CD4-positive, alpha-beta T cell treated with Interleukin-15 for 1 hour (primary cell): ENCODE measurements at regions not wholly inside any gene's neighbourhood (a gene's known extent, or its start where the extent isn't known, plus 50 kb on each side); places are given as distances from the start of the nearest gene placed in this dataset.

Experiments
- DNase-seq: peaks from one replicate; pipeline ENCODE4 v3.0.0-alpha.2; 2020

DNA sequence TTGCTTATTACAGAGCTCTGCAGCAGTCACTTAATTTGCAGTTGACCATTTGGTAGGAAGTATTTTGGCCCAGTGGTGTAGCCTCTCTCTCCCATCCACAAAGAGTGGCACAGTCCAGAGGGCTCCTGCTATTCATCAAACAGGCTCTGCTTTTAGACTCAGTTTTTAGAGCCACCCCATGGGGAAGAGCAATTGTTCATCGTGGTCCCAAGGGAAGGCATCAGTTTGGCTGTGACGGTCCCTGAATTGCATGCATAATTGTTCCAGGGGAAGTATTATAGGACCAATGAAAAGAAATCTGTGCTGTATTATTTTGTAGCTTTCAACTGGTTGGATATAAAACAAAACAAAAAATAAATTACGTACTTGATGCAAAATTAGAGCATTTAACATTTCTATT is 799.0 kb downstream of the DACH1 start:
- no peak for DNase-seq

DNA sequence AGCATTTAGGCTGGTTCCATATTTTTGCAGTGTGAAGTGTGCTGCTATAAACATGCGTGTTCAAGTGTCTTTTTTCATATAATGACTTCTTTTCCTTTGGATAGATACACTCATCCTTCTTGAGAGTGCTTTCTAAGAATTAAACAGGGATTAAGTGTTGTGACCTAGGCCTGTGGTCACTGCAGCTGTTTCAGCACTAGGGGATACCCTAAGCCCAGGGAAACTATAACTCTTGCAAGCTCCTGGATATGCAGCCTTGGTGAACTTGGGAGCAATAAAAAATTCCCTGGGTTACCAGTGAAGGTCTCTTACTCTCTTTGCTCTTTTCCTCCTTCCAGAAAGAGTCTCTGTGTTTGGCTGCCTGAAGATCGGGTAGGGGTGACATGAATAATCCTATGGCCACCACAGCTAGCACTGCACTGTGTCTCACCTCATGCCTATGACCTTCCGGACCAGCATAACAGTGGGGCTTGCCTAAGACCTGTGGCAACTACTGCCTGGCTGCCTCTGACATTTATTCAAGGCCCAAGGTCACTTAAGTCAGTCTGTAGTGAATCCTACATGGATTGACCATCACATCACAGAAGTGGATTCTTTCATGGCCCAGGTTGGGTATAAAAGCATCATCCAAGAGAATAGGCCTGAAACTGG is 799.7 kb downstream of the DACH1 start:
- DNase-seq = no peak

DNA sequence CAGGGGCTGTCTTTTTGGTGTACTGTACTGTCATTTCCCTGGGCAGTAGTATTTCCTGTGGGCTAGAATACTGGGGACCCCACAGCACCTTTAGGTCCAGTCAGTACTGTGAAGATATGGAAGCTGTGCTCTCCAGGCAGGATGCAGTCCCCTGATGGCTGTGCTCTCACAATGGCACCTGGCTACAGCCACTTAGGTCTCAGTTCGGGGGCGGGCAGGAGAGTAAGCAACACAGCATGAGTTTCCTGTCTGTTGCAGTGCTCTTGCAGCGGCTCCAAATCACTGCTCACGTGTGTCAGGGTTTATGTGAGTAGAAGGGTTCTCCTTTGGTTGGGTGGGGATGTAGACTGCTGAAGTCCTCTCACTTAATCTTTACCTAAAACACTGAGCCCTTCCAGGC is 810.4 kb downstream of the DACH1 start:
- DNase-seq = no peak

DNA sequence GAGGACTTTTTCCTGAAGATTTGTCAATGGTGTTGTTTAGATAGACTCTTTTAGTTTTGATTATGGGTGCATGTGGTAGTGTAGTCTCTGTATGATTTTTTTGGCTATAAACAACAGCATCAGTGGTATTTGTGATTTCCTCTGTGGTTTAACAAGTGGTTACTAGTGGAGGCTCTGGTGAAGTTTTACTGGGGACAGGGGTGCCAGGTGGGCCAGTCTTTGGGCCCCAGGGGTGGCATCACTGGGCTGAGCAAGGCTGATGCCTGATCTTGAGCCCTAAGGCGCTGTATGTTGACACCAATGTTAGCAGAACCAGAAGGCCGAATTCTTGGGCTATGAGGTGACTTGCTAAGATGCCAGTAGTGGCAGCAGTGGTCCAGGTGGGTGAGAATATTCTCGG is 811.4 kb downstream of the DACH1 start:
- no peak for DNase-seq

DNA sequence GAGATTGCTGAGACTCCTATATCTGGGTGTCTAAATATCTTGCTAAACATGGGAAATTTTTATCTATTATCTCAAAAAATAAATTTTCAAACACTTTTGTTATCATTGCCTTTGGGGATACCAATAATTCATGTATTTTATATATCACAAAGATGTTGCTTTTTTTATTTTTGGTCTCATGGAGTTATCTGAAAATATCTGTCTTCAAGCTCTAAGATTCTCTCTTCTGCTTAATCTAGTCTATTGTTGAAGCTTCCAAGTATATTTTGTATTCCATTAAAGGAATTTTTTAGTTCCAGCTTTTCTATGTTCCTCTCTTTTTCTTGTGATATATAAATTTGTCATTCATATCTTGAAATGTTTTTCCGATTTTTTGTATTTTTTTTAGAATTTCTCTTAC is 812.0 kb downstream of the DACH1 start:
- DNase-seq = no peak

DNA sequence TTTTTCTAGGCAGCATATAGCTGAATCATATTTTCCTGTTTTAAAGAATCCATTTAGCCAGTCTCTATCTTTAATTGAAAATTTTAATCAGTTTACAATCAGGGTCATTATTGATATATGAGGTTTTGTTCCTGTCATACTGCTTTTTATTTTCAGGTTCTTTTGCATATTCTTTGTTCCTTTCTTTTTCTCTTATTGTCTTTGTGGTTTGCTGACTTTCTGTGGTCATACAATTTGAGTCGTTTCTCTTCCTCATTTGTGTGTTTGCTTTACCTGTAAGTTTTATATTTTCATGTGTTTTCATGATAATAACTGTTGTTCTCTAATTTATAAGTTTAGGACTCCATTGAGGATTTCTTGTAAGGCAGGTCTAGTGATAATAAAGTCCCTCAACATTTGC is 812.6 kb downstream of the DACH1 start:
- DNase-seq = no peak

DNA sequence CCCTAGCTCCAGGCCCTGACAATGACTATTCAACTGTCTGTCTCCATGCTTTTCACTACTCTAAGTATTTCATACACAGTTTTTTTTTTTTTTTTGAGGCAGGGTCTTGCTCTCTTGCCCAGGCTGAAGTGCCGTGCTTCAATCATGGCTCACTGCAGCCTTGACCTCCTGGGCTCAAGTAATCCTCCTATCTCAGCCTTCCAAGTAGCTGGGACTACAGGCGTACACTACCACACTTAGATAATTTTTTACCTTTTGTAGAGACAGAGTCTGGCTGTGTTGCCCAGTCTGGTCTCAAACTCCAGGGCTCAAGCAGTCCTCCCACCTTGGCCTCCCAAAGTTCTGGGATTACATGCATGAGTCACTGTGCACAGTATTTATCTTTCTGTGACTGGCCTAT is 815.4 kb downstream of the DACH1 start:
- no peak for DNase-seq

DNA sequence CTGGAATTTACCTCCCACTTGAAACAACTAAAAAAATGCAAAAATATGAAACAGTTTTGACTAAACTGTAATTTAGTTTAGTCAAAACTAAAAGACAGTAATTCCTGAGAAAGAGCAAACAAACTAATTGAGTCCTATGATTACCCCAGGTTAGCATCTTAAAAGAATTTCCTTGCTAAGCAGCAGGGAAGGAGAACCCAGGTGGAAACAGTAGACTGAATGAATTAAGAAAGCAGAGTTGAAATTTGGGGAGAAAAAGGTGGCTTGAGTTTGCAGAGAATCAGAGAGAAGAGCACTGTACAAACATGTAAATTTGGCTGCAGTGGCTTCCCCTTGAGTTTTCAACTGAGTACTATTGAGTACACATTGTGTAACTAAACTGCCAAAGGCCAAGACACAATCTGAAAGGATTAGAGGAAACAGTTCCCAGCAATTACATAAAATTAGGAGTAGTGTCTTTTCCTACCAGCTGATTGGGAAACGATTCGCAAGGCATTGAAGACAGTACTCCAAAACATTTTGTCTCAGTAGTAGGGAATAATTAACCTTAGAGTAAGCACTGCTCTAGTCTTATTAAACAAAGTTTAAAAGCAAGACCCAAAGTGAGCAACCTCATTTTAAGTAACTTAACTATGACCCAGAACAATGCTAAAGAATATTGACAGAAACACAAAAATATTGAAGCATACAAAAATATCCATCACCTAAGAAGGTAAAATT is 820.5 kb downstream of the DACH1 start:
- DNase-seq = no peak

DNA sequence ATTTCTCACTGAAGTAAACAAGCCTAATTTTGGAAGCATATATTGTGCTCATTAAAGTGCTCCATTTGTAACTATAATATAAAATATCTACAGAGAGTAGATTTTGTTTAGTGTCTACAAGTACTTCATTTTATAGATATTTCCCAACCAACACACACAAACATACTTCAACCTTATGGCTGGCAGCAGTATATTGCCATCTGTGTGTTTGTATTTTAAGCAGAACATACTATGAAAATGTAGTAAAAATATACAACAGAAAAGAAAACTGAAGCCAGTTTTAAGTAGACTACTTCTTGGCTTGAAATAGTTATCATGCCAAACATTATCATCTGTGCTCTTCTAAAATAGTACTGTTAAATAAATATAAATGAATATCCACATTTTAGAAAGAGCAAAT is 821.9 kb downstream of the DACH1 start:
- DNase-seq = no peak

DNA sequence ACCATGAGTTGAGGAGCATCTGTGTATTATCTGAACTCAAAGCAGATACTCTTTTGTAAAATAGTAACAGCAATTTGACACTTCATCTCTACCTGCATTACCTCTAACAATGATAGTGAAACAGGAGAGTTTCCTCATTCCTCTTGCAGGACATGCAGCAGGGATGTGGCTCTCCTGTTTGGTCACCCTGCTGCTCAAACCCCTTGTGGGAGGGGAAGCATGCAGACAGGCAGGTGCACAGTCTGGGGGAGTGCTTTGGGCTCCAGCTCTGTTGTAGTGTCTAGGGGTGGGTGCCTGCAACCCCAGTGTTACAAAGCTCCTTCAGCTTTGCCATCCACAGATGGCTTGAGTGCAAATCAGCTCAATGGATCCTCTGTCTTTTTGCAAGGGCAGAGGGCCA is 827.6 kb downstream of the DACH1 start:
- DNase-seq = no peak

DNA sequence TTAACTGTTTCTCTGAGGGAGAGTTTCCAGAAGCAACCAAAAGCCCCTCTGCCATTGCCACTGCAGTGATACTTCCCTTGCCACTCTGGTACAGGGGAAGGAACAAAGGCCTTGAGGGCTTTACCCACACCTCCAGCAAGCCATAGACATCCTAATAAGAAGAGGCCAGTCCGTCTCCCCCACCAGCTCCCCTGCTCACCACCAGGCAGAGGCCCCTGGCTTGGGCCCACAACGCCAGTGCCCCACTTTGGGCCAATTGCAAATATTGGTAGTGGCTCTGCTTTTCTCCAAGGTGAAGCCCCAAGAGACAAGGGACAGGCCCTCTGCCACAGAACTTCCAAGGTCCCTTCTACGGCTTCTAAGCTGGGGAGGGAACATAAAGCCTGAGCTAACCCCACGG is 833.0 kb downstream of the DACH1 start:
- DNase-seq = no peak

DNA sequence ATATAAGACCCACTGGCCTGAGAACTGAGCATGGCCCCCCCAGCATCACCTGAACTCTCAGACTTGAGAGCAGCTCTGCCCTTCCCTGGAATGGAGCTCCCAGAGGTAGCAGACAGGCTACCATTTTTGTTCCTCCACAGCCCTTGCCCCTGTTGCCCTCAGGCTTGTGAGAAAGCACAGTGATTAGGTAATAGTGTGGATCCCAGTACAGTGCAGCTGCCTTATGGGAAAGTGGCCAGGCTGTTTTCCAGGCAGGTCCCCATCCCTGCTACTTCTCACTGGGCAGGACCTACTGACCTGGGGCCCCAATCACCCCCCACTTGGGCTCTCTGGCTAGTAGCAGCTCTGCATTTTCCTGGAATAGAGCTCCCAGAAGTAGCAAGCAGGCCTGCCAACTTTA is 834.0 kb downstream of the DACH1 start:
- DNase-seq = no peak

DNA sequence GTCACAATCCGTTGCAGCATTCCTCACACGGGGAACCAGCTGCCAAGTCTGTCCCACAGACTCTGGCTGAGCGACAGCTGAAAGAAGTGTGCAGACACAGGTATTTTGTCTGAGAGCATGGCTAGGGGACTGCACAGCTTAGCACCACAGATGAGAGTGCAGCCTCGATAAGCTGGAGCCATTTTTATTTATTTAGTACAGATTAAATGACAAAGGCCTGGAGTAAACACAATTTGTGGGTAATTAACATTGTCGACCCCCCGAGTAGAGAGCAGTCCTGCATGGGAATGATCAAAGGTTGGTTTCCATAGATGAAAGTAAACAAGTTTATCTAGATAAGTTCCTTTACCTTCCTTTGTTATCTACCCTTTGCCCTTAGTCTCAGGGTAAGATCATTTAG is 836.2 kb downstream of the DACH1 start:
- DNase-seq = no peak

DNA sequence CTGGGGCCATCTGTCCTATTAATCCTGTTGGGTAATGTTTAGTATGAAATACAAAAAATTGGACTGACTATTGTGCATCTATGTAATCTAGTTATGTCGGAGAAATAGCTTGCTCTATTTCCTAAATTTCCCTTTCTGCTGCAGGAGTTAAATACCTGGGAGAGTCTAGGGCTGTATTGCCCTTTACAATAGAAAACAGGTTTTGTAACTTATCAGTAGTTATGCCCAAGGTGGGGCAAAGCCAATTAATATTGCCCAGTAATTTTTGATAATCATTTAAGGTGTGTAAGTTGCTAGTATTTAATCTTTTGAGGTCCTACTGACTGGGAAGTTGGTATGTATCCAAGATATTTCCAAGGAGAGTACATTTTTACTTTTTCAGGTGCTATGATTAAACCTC is 838.1 kb downstream of the DACH1 start:
- DNase-seq = no peak

DNA sequence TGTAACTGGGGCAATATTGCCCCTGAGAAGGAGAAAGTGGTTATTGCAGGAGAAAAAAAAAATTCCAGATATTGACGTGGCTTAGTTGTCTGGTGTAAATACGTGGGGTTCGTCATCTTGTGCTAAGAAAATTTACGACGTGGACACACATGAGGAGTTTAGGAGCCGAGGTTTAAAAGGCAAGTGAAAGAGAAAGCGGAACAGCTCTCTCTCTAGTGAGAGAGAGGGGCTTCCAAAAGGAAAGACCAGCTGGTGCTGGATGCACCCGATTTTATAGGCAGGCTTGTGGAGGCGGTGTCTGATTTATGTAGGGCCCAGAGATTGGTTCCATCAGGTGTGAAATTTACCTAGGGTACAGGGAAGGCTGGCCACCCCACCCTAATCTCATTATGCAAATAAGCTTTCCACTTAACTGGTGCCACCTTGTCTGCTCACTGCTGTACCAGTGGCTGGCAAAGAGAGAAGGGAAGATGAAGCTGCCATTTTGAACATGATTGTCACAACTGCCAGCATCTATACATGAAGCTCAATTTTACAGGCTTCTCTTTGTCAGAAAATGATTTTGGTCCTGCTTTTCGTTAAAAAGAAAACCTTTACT is 845.1 kb downstream of the DACH1 start:
- DNase-seq = no peak

DNA sequence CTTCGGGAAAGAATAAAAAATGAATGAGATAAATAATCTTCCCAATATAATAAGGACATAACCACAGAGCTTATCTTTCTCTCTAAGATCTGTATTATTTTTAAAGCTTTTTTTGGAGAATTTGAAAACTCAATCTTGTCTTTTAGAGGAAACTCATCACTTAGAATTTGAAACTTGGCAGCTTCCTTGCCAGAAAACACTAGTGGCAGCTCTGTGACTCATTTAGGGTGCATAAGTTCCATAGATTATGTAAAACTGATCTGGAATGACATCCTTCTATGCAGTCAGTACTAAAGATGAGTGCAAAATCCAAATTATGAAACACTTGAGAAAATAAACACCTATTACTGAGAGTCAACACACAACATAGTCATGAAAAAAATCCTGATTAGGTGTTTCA is 848.0 kb downstream of the DACH1 start:
- DNase-seq = no peak

DNA sequence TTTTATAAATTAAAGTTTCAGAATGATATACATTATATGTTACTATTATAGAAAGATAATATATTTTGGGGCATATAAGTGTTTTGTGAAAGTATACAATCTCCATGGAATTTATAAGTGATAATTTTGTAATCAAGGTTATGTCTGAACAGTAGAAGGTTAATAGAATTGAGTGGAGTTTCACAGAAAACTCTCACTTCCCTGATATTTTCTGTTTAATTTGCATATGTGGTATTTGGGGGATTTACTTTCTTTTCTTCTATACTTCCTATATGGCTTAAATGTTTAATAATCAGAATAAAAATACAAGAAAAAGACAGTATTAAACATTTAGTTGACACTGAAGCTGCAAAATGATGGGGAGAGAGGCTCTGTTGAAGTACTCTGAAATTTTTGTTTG is 848.5 kb downstream of the DACH1 start:
- no peak for DNase-seq

DNA sequence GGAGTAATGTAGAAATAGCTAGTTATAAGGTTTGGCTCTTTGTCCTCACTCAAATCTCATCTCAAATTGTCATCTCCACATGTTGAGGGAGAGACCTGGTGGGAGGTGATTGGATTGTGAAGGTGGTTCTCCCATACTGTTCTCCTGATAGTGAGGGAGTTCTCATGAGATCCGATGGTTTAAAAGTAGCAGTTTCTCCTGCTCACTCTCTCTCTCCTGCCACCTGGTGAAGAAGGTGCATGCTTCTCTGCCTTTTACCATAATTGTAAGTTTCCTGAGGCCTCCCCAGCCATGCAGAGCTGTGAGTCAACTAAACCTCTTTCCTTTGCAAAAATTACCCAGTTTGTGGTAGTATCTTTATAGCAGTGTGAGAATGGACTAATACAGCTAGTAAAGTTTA is 849.4 kb downstream of the DACH1 start:
- no peak for DNase-seq

DNA sequence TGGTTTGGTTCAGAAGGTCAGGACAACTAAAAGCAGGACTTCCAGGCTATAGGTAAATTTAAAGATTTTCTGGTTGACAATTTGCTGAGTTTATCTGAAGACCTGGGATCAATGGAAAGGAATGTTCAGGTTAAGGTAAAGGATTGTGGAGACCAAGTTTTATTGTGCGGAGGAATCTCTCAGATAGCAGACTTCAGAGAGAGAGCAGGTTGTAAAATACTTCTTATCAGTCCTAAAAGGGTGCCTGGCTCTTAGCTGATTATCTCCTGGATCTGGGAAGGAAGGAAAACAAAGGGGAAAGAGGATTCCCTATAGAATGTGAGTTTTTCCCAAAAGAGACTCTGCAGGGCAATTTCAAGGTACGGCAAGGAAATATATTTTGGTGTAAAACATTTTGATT is 851.5 kb downstream of the DACH1 start:
- no peak for DNase-seq

DNA sequence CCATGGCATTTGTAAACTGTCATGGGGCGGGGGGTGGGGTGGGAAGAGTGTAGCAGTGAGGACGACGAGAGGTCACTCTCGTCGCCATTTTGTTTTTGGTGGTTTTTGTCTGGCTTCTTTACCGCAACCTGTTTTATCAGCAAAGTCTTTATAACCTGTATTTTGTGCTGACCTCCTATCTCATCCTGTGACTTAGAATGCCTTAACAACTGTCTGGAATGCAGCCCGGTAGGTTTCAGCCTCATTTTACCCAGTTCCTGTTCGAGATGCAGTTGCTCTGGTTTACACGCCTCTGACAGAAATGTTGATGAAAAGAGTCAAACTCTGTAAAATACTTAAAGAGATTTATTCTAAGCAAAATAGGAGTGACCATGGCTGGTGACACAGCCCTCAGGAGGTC is 852.0 kb downstream of the DACH1 start:
- DNase-seq = no peak

DNA sequence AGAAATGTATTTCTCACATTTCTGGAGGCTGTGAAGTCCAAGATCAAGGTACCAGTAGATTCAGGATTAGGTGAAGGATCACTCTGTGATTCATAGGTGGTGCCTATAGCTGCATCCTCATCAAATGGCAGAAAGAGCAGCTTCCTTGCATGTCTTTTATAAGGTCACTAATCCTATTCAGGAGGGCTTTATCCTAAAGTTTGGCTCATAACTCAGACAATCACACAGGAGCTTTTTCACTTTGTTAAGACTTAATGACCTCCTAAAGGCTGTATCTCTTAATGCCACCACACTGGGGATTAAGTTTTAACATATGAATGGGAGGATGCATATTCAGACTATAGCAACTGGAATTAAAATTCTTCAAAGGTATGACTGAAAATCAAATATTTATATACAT is 861.1 kb downstream of the DACH1 start:
- DNase-seq = no peak

DNA sequence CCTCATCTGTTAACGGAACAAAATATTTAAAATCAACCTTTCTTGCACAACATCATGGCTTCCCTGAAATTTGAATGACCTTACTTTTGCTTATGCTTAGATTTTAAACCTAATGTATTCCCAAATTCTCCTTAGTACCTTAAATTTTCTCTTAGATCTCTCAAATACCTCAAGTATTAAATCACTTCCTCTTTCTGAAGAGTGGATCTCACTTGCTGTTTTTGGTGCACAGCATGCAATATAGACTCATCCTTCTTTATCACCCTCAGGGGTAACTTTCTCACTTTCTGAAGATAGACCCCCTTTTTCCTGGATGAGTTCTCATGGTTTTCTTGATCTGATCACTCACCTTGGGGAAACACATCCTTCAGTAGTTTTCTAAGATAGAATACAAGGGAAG is 871.7 kb downstream of the DACH1 start:
- no peak for DNase-seq

DNA sequence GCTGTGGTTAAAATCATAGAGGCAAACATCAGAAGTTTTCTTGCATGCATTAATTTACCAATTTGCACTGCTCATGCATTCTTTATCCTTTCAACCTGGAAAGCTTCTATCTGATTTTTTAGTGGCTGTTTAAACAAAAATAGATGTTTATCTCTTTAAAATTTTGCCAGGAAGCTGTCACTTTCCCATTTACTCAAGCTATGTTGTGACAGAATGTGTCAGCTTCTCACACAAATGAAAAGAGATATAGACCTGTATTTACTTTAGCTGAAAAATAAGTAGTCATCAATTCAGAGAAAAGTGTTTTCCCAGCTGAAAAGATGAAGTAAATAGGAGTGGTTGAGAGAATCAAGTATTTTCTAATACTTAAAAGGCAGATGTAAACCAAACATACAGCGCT is 872.8 kb downstream of the DACH1 start:
- DNase-seq = no peak

DNA sequence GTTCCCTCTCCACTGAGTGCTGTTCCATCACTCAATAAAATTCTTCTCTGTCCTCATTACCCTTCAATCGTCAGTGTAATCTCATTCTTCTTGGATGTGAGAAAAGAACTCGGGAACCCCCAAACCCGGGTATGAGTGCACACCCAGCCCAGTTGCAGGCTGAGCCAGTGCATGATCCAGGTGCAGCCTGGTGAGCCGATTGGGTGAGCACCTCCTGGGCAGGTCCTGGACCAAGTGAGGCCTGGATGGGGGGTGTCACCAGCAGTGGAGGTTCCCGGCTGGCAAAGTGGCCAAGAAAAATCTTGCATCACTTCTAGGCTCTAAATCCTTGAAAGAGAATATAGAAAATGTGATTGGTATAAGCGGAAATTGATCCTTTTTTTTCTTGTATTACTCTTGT is 878.8 kb upstream of the KLHL1 start:
- DNase-seq = no peak

DNA sequence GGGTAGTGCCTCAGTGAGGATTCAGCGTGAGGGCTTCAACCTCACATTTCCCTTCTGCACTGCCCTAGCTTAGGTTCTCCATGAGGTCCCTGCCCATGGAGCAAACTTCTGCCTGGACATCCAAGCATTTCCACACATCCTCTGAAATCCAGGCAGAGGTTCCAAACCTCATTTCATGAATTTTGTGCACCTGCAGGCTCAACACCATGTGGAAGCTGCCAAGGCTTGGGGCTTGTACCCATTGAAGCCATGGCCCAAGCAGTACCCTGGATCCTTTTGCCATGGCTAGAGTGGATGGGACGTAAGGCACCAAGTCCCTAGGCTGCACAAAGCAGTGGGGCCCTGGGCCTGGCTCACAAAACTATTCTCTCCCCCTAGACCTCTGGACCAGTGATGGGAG is 877.1 kb upstream of the KLHL1 start:
- no peak for DNase-seq
